Hepatocyte (in vitro differentiated cells): ENCODE measurements at regions not wholly inside any gene's neighbourhood (a gene's known extent, or its start where the extent isn't known, plus 50 kb on each side); places are given as distances from the start of the nearest gene placed in this dataset.

Experiments
- DNase-seq: peaks from one replicate; pipeline ENCODE4 v3.0.0-alpha.2; 2016; ENCODE audit warnings: low spot score
- H2AFZ ChIP-seq: fragments of 200-600 bp; sonication (generic); 2 replicates; pipeline ENCODE4 v1.6.0; 2016; ENCODE audit warnings: antibody characterized with exemption, mild to moderate bottlenecking
- H3K27ac ChIP-seq: fragments of 200-600 bp; sonication (generic); 2 replicates; pipeline ENCODE4 v1.5.1; 2016; ENCODE audit warnings: mild to moderate bottlenecking
- H3K27me3 ChIP-seq: fragments of 200-600 bp; sonication (generic); 2 replicates; pipeline ENCODE4 v1.6.1; 2016
- H3K36me3 ChIP-seq: fragments of 200-600 bp; sonication (generic); replicated peaks from 2 replicates; pipeline ENCODE4 v1.5.1; 2016; ENCODE audit warnings: low read depth; ENCODE audit not compliant: insufficient read depth
- H3K4me1 ChIP-seq: fragments of 200-600 bp; sonication (generic); 2 replicates; pipeline ENCODE4 v1.5.1; 2016; ENCODE audit warnings: mild to moderate bottlenecking, moderate library complexity; ENCODE audit not compliant: insufficient read depth
- H3K4me2 ChIP-seq: fragments of 200-600 bp; sonication (generic); 2 replicates; pipeline ENCODE4 v1.6.0; 2016
- H3K4me3 ChIP-seq: fragments of 200-600 bp; sonication (generic); 2 replicates; pipeline ENCODE4 v1.5.1; 2016; ENCODE audit warnings: mild to moderate bottlenecking
- H3K79me2 ChIP-seq: fragments of 200-600 bp; sonication (generic); 2 replicates; pipeline ENCODE4 v1.6.0; 2017; ENCODE audit warnings: mild to moderate bottlenecking
- H3K9me2 ChIP-seq: fragments of 200-600 bp; sonication (generic); replicated peaks from 2 replicates; pipeline ENCODE4 v1.6.0; 2017; ENCODE audit warnings: mild to moderate bottlenecking; ENCODE audit not compliant: insufficient read depth
- H3K9me3 ChIP-seq: fragments of 200-600 bp; sonication (generic); 2 replicates; pipeline ENCODE4 v1.5.1; 2016; ENCODE audit warnings: low read depth, mild to moderate bottlenecking
- H4K20me1 ChIP-seq: fragments of 200-600 bp; sonication (generic); 2 replicates; pipeline ENCODE4 v1.6.0; 2016; ENCODE audit warnings: mild to moderate bottlenecking; ENCODE audit not compliant: insufficient read depth, poor library complexity, severe bottlenecking
- EZH2 ChIP-seq: fragments of 200-600 bp; sonication (generic); IDR thresholded peaks from 2 replicates; pipeline ENCODE4 v1.6.1; 2016; ENCODE audit warnings: antibody characterized with exemption, mild to moderate bottlenecking, borderline replicate concordance
- EZH2phosphoT487 ChIP-seq: fragments of 200-600 bp; sonication (generic); IDR thresholded peaks from one replicate; pipeline ENCODE4 v1.6.1; 2018; ENCODE audit warnings: antibody characterized with exemption, mild to moderate bottlenecking, low read depth, moderate library complexity; ENCODE audit not compliant: unreplicated experiment, severe bottlenecking
- WGBS: methylation state at CpG from one replicate; pipeline ENCODE4 v1.1.6; 2016; ENCODE audit warnings: low lambda C conversion rate; ENCODE audit errors: missing lambda C conversion rate; 5-methylcytosine and 5-hydroxymethylcytosine counted together
- TF ChIP-seq, protein P1 (sequence below): fragments of 200-600 bp; sonication (generic); IDR thresholded peaks from 2 replicates; pipeline ENCODE4 v1.5.1; 2016; ENCODE audit warnings: antibody characterized with exemption, mild to moderate bottlenecking; ENCODE audit not compliant: poor library complexity

DNA sequence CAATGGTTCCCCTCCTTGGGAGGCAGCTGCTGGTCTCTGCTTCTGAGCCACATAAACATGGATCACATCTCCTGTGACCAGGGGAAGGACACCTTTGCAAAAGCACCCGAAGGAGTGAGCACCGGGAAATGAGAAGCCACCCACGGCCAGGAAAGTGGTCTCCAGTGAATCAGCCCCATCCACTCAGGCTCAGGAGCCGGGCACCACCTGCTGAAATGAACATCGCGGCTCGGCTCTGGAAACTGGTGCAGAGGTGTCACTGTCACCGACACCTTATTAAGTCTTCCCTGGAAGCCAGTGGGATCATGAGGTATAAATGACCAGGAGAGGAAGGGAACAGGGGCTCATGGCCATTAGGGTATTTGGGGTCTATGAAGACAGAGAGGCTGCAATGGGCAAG lies 207.2 kb upstream of the C1orf174 start:
- H3K36me3 ChIP-seq: no peaks in the 10 kb centered on the region
- no peaks in the 10 kb centered on the region for H4K20me1 ChIP-seq
- no peaks in the 10 kb centered on the region for H3K79me2 ChIP-seq
- no peak overlapping the region for H3K27ac ChIP-seq
- no peak overlapping the region for H3K4me2 ChIP-seq
- no peaks in the 10 kb centered on the region for H3K9me2 ChIP-seq
- DNase-seq: no peak
- H3K4me3 ChIP-seq: no peak overlapping the region
- no peaks in the 10 kb centered on the region for H3K27me3 ChIP-seq
- H3K9me3 ChIP-seq: no peaks in the 10 kb centered on the region
- no peak overlapping the region for H2AFZ ChIP-seq
- TF ChIP-seq EZH2 (no peak), EZH2phosphoT487 (no peak)
- TF ChIP-seq, protein P1, sequence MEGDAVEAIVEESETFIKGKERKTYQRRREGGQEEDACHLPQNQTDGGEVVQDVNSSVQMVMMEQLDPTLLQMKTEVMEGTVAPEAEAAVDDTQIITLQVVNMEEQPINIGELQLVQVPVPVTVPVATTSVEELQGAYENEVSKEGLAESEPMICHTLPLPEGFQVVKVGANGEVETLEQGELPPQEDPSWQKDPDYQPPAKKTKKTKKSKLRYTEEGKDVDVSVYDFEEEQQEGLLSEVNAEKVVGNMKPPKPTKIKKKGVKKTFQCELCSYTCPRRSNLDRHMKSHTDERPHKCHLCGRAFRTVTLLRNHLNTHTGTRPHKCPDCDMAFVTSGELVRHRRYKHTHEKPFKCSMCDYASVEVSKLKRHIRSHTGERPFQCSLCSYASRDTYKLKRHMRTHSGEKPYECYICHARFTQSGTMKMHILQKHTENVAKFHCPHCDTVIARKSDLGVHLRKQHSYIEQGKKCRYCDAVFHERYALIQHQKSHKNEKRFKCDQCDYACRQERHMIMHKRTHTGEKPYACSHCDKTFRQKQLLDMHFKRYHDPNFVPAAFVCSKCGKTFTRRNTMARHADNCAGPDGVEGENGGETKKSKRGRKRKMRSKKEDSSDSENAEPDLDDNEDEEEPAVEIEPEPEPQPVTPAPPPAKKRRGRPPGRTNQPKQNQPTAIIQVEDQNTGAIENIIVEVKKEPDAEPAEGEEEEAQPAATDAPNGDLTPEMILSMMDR: no peak
- H3K4me1 ChIP-seq: peaks cover 13% of the 10 kb centered on the region
- WGBS: 90% methylated on average over 8 of the region's 8 CpGs

DNA sequence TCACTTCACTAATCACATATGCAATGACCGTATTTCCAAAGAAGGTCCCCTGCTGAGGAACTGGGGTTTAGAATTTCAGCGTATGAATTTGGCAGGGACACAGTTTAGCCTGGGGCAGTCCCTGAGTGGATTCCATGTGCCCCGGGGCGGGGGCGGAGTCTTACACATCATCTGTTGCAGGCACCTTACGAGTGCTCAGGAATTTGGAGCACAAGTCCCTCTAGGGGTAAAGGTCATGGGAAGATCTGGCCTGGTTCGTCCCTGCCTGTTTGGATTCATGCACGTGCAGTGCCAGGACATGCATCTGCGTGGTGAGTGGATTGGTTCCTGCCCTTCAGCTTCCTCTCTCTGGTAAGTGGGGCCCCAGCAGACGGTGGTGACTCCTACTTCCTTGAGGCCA lies 208.3 kb upstream of the C1orf174 start:
- DNase-seq: no peak
- H3K4me3 ChIP-seq: no peak overlapping the region
- H3K27ac ChIP-seq: no peak overlapping the region
- H3K4me2 ChIP-seq: no peak overlapping the region
- no peaks in the 10 kb centered on the region for H3K79me2 ChIP-seq
- TF ChIP-seq EZH2phosphoT487 (no peak), EZH2 (no peak)
- TF ChIP-seq, protein P1: no peak
- no peaks in the 10 kb centered on the region for H4K20me1 ChIP-seq
- no peaks in the 10 kb centered on the region for H3K36me3 ChIP-seq
- H3K4me1 ChIP-seq: peaks cover 13% of the 10 kb centered on the region
- H3K9me2 ChIP-seq: no peaks in the 10 kb centered on the region
- no peak overlapping the region for H2AFZ ChIP-seq
- H3K9me3 ChIP-seq: no peaks in the 10 kb centered on the region
- 68% methylated on average over 10 of the region's 10 CpGs for WGBS
- no peaks in the 10 kb centered on the region for H3K27me3 ChIP-seq

- H3K9me3 ChIP-seq: no peaks in the 10 kb centered on the region
- 67% methylated on average over 29 of the region's 29 CpGs for WGBS
- no peaks in the 10 kb centered on the region for H3K36me3 ChIP-seq
- no peaks in the 10 kb centered on the region for H3K9me2 ChIP-seq
- no peak overlapping the region for H2AFZ ChIP-seq
- no peak overlapping the region for H3K27ac ChIP-seq
- peaks cover 13% of the 10 kb centered on the region for H3K4me1 ChIP-seq
- peak; percentile 13 for DNase-seq
- no peak overlapping the region for H3K4me2 ChIP-seq
- TF ChIP-seq, protein P1: no peak
- no peak for TF ChIP-seq EZH2
- TF ChIP-seq EZH2phosphoT487: no peak
- H3K4me3 ChIP-seq: no peak overlapping the region
- H3K79me2 ChIP-seq: no peaks in the 10 kb centered on the region
- H3K27me3 ChIP-seq: no peaks in the 10 kb centered on the region
- no peaks in the 10 kb centered on the region for H4K20me1 ChIP-seq
Observed at GRCh38 chr1:4108758-4109627, 208.9 kb upstream of the C1orf174 start.
